Endothelial cell of umbilical vein (primary cell): ENCODE measurements at regions not wholly inside any gene's neighbourhood (a gene's known extent, or its start where the extent isn't known, plus 50 kb on each side); places are given as distances from the start of the nearest gene placed in this dataset.

Source experiments
- BruUV-seq: library from RNA; stranded (reverse); fragments of 400-500 nt; replicated peaks from 2 replicates; lab custom pipeline; 2021; lab: Mats Ljungman, UMichigan
- CTCF ChIA-PET: fragments of 300-600, 350-600 bp; sonication (Branson Sonifier 250); formaldehyde crosslinking; loops from one replicate; lab custom pipeline; 2021; ENCODE audit warnings: antibody characterized with exemption, inconsistent platforms; lab: Charles Lee
- POLR2A ChIA-PET: fragments of 300-600, 350-600 bp; sonication (Branson Sonifier 250); formaldehyde crosslinking; loops from one replicate; lab custom pipeline; 2021; ENCODE audit warnings: antibody characterized with exemption, inconsistent platforms; lab: Charles Lee
- DNase-seq: peaks from one replicate; pipeline ENCODE4 v3.0.0-alpha.2; 2011; ENCODE audit warnings: low read depth, low spot score
- FAIRE-seq: peaks from 2 replicates; lab custom pipeline; 2011; peaks lifted over from hg19 to GRCh38; lab: Jason Lieb, UNC
- H2AFZ ChIP-seq: 2 replicates; pipeline ENCODE4 v1.6.0; 2012; ENCODE audit warnings: low read depth, low read length, control low read depth, inconsistent platforms
- H3K27ac ChIP-seq: 2 replicates; pipeline ENCODE4 v1.5.1; 2011; ENCODE audit warnings: low read depth, mild to moderate bottlenecking, control low read depth, low read length, moderate library complexity; ENCODE audit not compliant: insufficient read depth
- H3K27me3 ChIP-seq, 2 experiments: 2 replicates each; pipeline versions ENCODE4 v1.6.0 to v1.6.1; 2011; ENCODE audit warnings: low read length in 2 of 2, mixed read lengths in 1 of 2; ENCODE audit not compliant: control insufficient read depth in 2 of 2, insufficient read depth in 2 of 2
- H3K36me3 ChIP-seq, 2 experiments: 2 replicates in 1 of 2; 3 replicates in 1 of 2; pipeline ENCODE4 v1.5.1; 2011; ENCODE audit warnings: low read length in 2 of 2, mild to moderate bottlenecking in 1 of 2, moderate library complexity in 1 of 2; ENCODE audit not compliant: control insufficient read depth in 2 of 2, insufficient read depth in 2 of 2; ENCODE audit errors: extremely low read depth in 1 of 2
- H3K4me1 ChIP-seq: 3 replicates; pipeline ENCODE4 v1.5.1; 2011; ENCODE audit warnings: mild to moderate bottlenecking, low read length; ENCODE audit not compliant: control insufficient read depth, insufficient read depth; ENCODE audit errors: extremely low read depth
- H3K4me2 ChIP-seq: 2 replicates; pipeline ENCODE4 v1.6.1; 2011; ENCODE audit warnings: low read length, control low read depth, mixed read lengths; ENCODE audit not compliant: insufficient read depth
- H3K4me3 ChIP-seq, 3 experiments: fragments of 200-600 bp in 1 of 3; sonication (generic), shearing (Covaris generic) in 1 of 3; replicated peaks in 1 of 3; 2 replicates each; pipeline ENCODE4 v1.5.1; 2011 to 2016; ENCODE audit warnings: control low read depth in 3 of 3, low read length in 3 of 3, mild to moderate bottlenecking in 2 of 3, inconsistent platforms in 1 of 3, low read depth in 1 of 3, moderate library complexity in 1 of 3; ENCODE audit not compliant: insufficient read depth in 1 of 3
- H3K79me2 ChIP-seq: 2 replicates; pipeline ENCODE4 v1.6.0; 2012; ENCODE audit warnings: low read length, inconsistent platforms; ENCODE audit not compliant: control insufficient read depth, insufficient read depth
- H3K9ac ChIP-seq: replicated peaks from 2 replicates; pipeline ENCODE3; 2011; ENCODE audit warnings: low read length, control low read depth; ENCODE audit not compliant: insufficient read depth; ENCODE audit errors: extremely low read depth
- H3K9me1 ChIP-seq: replicated peaks from 3 replicates; pipeline ENCODE4 v1.6.0; 2011; ENCODE audit warnings: mild to moderate bottlenecking, low read length; ENCODE audit not compliant: control insufficient read depth, insufficient read depth; ENCODE audit errors: extremely low read depth
- H3K9me3 ChIP-seq: replicated peaks from 2 replicates; pipeline ENCODE4 v1.5.1; 2012; ENCODE audit warnings: low read length, inconsistent platforms; ENCODE audit not compliant: control insufficient read depth, insufficient read depth
- H4K20me1 ChIP-seq: replicated peaks from 2 replicates; pipeline ENCODE3; 2011; ENCODE audit warnings: mild to moderate bottlenecking, low read length; ENCODE audit not compliant: control insufficient read depth, insufficient read depth; ENCODE audit errors: extremely low read depth
- EZH2 ChIP-seq: IDR thresholded peaks from 2 replicates; pipeline ENCODE4 v1.6.1; 2012; ENCODE audit warnings: borderline replicate concordance, low read depth, mild to moderate bottlenecking, moderate library complexity, low read length, inconsistent platforms; ENCODE audit not compliant: severe bottlenecking
- FOS ChIP-seq: IDR thresholded peaks from 2 replicates; pipeline ENCODE4 v1.6.1; 2011; ENCODE audit warnings: mild to moderate bottlenecking, low read length, moderate library complexity, borderline replicate concordance; ENCODE audit not compliant: insufficient read depth
- GATA2 ChIP-seq: IDR thresholded peaks from 2 replicates; pipeline ENCODE4 v1.7.0; 2011; ENCODE audit warnings: low read depth, mild to moderate bottlenecking, moderate library complexity, mixed read lengths, low read length; ENCODE audit not compliant: insufficient read length, insufficient read depth
- JUN ChIP-seq: IDR thresholded peaks from 2 replicates; pipeline ENCODE4 v1.6.1; 2011; ENCODE audit warnings: borderline replicate concordance, low read depth; ENCODE audit not compliant: insufficient read length, insufficient read depth
- MAX ChIP-seq: IDR thresholded peaks from 2 replicates; pipeline ENCODE4 v1.6.1; 2011; ENCODE audit not compliant: insufficient read depth, insufficient read length
- MYC ChIP-seq: IDR thresholded peaks from one replicate; pipeline ENCODE4 v1.6.1; 2011; ENCODE audit warnings: mild to moderate bottlenecking, low read depth, low read length
- POLR2A ChIP-seq: IDR thresholded peaks from 2 replicates; pipeline ENCODE4 v1.6.1; 2012; ENCODE audit warnings: low read depth, mild to moderate bottlenecking, control low read depth, low read length
- POLR2AphosphoS5 ChIP-seq: IDR thresholded peaks from 2 replicates; pipeline ENCODE4 v1.6.1; 2012; ENCODE audit warnings: low read depth, mild to moderate bottlenecking, control low read depth, low read length, moderate library complexity; ENCODE audit not compliant: insufficient read depth
- dilution Hi-C: fragments of 300-500 bp; cut with MboI; formaldehyde crosslinking; loops from one replicate; pipeline ENCODE4 v1.15.0; 2019; ENCODE audit warnings: low sequenced_read_pairs; ENCODE audit not compliant: extremely low pct_ligation_motif_present
- intact Hi-C: fragments of 100-400 bp; cut with micrococcal nuclease; formaldehyde crosslinking; loops from one replicate; pipeline ENCODE4 v1.10.0; 2022
- TF ChIP-seq, protein P1 (sequence below), 2 donors: IDR thresholded peaks; 1 replicate in 1 of 2; 2 replicates in 1 of 2; pipeline ENCODE4 v1.5.1; 2011; ENCODE audit warnings: low read length in 2 of 2, mild to moderate bottlenecking in 2 of 2, moderate library complexity in 2 of 2, control low read depth in 1 of 2, inconsistent platforms in 1 of 2, low read depth in 1 of 2; ENCODE audit not compliant: insufficient read depth in 1 of 2; ENCODE audit errors: extremely low read depth in 1 of 2

DNA sequence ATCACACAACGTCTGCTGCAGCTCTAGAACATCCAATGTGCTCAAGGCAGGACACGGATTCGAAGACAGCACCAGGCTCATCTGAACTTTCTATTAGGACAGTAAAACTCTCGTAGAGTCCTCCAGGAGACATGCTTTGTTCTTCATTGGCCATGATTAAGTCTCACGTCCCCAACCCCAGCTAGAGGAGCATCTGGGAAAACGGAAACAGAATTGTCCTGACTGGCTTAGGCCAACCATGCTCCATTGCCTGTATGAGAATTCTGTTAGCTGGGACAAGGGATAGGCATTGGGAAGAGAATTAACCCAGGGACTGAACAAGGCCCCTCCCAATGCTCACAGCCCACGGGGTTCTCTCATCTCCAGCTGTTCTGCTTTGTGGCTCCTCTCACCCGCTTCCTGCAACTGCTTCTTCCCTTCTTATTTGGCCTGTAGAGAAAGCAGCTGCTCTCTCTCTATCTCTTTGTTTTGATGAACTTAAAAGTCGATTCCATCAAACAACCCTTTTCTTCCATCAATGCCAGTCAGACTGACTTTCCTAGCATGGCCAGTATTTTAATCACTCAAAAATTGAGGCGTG is 75.6 kb downstream of the C1QL2 start:
- intact Hi-C loops: no loop called here
- BruUV-seq: no TSS peak
- Histone ChIP-seq H3K79me2 (no peaks in the 10 kb centered on the region), H2AFZ (no peak overlapping the region), H3K27me3 (no peaks in the 10 kb centered on the region), H3K36me3 (no peaks in the 10 kb centered on the region), H3K4me1 (no peaks in the 10 kb centered on the region), H3K4me2 (no peak overlapping the region), H3K4me3 (no peak overlapping the region), H3K9ac (no peak overlapping the region), H3K9me1 (no peaks in the 10 kb centered on the region), H4K20me1 (no peaks in the 10 kb centered on the region), H3K9me3 (no peaks in the 10 kb centered on the region), H3K27ac (no peak overlapping the region)
- FAIRE-seq: no peak
- ChIA-PET CTCF (no interaction called here), POLR2A (no interaction called here)
- DNase-seq: no peak
- dilution Hi-C loops: no loop called here
- TF ChIP-seq MYC (no peak), POLR2A (no peak), FOS (no peak), JUN (no peak), GATA2 (no peak), POLR2AphosphoS5 (no peak), MAX (no peak), EZH2 (no peak)
- TF ChIP-seq, protein P1, sequence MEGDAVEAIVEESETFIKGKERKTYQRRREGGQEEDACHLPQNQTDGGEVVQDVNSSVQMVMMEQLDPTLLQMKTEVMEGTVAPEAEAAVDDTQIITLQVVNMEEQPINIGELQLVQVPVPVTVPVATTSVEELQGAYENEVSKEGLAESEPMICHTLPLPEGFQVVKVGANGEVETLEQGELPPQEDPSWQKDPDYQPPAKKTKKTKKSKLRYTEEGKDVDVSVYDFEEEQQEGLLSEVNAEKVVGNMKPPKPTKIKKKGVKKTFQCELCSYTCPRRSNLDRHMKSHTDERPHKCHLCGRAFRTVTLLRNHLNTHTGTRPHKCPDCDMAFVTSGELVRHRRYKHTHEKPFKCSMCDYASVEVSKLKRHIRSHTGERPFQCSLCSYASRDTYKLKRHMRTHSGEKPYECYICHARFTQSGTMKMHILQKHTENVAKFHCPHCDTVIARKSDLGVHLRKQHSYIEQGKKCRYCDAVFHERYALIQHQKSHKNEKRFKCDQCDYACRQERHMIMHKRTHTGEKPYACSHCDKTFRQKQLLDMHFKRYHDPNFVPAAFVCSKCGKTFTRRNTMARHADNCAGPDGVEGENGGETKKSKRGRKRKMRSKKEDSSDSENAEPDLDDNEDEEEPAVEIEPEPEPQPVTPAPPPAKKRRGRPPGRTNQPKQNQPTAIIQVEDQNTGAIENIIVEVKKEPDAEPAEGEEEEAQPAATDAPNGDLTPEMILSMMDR (IDR thresholded peaks at IDR 0.05; ENCODE audit: extremely low read depth in 1 of 2, insufficient read depth in 1 of 2, low read depth in 1 of 2, low read length in 2 of 2): no peak
